HG03103 (cell line): ENCODE measurements at regions not wholly inside any gene's neighbourhood (a gene's known extent, or its start where the extent isn't known, plus 50 kb on each side); places are given as distances from the start of the nearest gene placed in this dataset.

Source experiments
- ATAC-seq: cut with Tn5 transposase; IDR thresholded peaks from one replicate; pipeline ENCODE4 v1.9.1; 2021; ENCODE audit warnings: low read depth; ENCODE audit not compliant: unreplicated experiment

GRCh38 chr3:72155391-72156064 is 370.6 kb upstream of the PROK2 start:
- ATAC-seq = no peak

- no peak for ATAC-seq
Measured at GRCh38 chr3:72154391-72155335, 369.7 kb upstream of the PROK2 start.

- ATAC-seq = no peak
Measured at GRCh38 chr3:72153477-72154314, 368.7 kb upstream of the PROK2 start.

GRCh38 chr3:72152551-72153476 is 367.9 kb upstream of the PROK2 start:
- ATAC-seq = no peak

GRCh38 chr3:72151465-72152238 is 366.7 kb upstream of the PROK2 start:
- ATAC-seq = no peak

GRCh38 chr3:72150634-72151412 is 365.9 kb upstream of the PROK2 start:
- ATAC-seq = no peak

- ATAC-seq = no peak
Measured at GRCh38 chr3:72149645-72150300, 364.8 kb upstream of the PROK2 start.

GRCh38 chr3:72147600-72147999 is 362.7 kb upstream of the PROK2 start:
- no peak for ATAC-seq

- ATAC-seq = no peak
Measured at GRCh38 chr3:72145506-72146380, 360.8 kb upstream of the PROK2 start.

- ATAC-seq = no peak
Measured at GRCh38 chr3:72144773-72145505, 360.0 kb upstream of the PROK2 start.

GRCh38 chr3:72143966-72144717 is 359.2 kb upstream of the PROK2 start:
- no peak for ATAC-seq

GRCh38 chr3:72143322-72143721 is 358.4 kb upstream of the PROK2 start:
- ATAC-seq = no peak

- ATAC-seq = no peak
Measured at GRCh38 chr3:72142028-72142427, 357.1 kb upstream of the PROK2 start.

- no peak for ATAC-seq
Measured at GRCh38 chr3:72141264-72141663, 356.3 kb upstream of the PROK2 start.

GRCh38 chr3:72139316-72139715 is 354.4 kb upstream of the PROK2 start:
- no peak for ATAC-seq
